Body of pancreas (tissue), 4 donors: ENCODE measurements at regions not wholly inside any gene's neighbourhood (a gene's known extent, or its start where the extent isn't known, plus 50 kb on each side); places are given as distances from the start of the nearest gene placed in this dataset.

ENCODE experiments used
- ATAC-seq: fragments of 150-250 bp; one replicate; pipeline ENCODE4 v1.9.1; 2016
- DNase-seq, 4 donors: peaks; one replicate each; pipeline ENCODE4 v3.0.0-alpha.2; 2019
- H3K27ac ChIP-seq, 4 donors: fragments of 200-600 bp; sonication (generic); 1 replicate in 3 of 4; 2 replicates in 1 of 4; pipeline versions ENCODE4 v1.5.1 to v1.6.1; 2016 to 2019; ENCODE audit warnings: mild to moderate bottlenecking in 1 of 4, mixed read lengths in 1 of 4, moderate library complexity in 1 of 4
- H3K27me3 ChIP-seq, 2 donors: fragments of 200-600 bp; sonication (generic); one replicate each; pipeline ENCODE4 v1.6.0; 2016; ENCODE audit warnings: mild to moderate bottlenecking in 1 of 2
- H3K36me3 ChIP-seq, 2 donors: fragments of 200-600 bp; sonication (generic); replicated peaks in 1 of 2; 2 replicates each; pipeline ENCODE4 v1.5.1; 2016; ENCODE audit warnings: low read depth in 2 of 2; ENCODE audit not compliant: insufficient read depth in 1 of 2
- H3K4me1 ChIP-seq: fragments of 200-600 bp; sonication (generic); one replicate; pipeline ENCODE4 v1.6.0; 2016
- H3K4me3 ChIP-seq, 2 donors: fragments of 200-600 bp; sonication (generic); 1 replicate in 1 of 2; 2 replicates in 1 of 2; pipeline ENCODE4 v1.5.1; 2016 to 2019
- H3K9me3 ChIP-seq, 3 donors: fragments of 200-600 bp; sonication (generic); 1 replicate in 2 of 3; 2 replicates in 1 of 3; pipeline ENCODE4 v1.5.1; 2016
- CTCF ChIP-seq, 7 experiments: fragments of 450-650 bp in 4 of 7; fragments of 200-600 bp in 3 of 7; sonication (generic) in 3 of 7; IDR thresholded peaks; one replicate each; pipeline ENCODE4 v1.5.1; 2016 to 2019; ENCODE audit warnings: antibody characterized with exemption in 7 of 7
- POLR2A ChIP-seq, 3 donors: fragments of 450-650 bp; IDR thresholded peaks; one replicate each; pipeline ENCODE4 v1.6.1; 2016; ENCODE audit warnings: antibody characterized with exemption in 3 of 3, mild to moderate bottlenecking in 2 of 3
- whole genome bisulfite sequencing, 2 donors: methylation state at CpG; one replicate each; pipeline ENCODE4 v1.1.5; 2017; 5-methylcytosine and 5-hydroxymethylcytosine counted together
- intact Hi-C: fragments of 100-400 bp; cut with DNase I; formaldehyde crosslinking; loops from one replicate; pipeline ENCODE4 v1.15.1; 2023

DNA sequence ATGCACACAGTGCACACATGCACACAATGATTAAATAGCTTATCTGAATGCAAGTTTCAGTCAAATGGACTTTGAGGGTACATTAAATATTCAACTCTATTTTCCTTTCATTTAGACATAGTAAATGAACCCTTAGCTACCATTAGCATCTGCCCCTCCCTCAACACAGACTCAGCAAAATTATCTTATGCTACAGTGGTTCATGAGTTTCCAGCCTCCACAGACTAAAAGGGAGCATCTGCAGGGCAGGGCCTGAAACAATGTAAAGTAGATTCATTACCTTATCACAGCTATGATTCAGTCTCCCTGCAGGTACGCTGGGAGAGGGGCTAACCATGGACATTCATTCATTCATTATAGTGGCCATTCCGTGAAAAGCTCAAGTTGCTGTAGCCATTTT is 329.1 kb downstream of the VGLL3 start:
- intact Hi-C loops, result no loop called here
- 48 to 54% methylated on average over 2 of the region's 2 CpGs for WGBS, 2 donors
- H3K4me1 ChIP-seq, result no peaks in the 10 kb centered on the region
- H3K27ac ChIP-seq, result no peak overlapping the region
- no peak overlapping the region for H3K4me3 ChIP-seq
- no peaks in the 10 kb centered on the region for H3K36me3 ChIP-seq
- ATAC-seq (no peak), DNase-seq (no peak)
- TF ChIP-seq CTCF (IDR thresholded peaks at IDR 0.05) (no peak), POLR2A (IDR thresholded peaks at IDR 0.05) (no peak)
- no peaks in the 10 kb centered on the region for H3K9me3 ChIP-seq
- H3K27me3 ChIP-seq, result no peaks in the 10 kb centered on the region

GRCh38 chr3:86658876-86659275 is 332.1 kb downstream of the VGLL3 start:
- whole genome bisulfite sequencing, 2 donors, result 13 to 35% methylated on average over 1 of the region's 1 CpG
- no peak overlapping the region for H3K27ac ChIP-seq
- intact Hi-C loops, result no loop called here

GRCh38 chr3:86654806-86655460 is 336.0 kb downstream of the VGLL3 start:
- intact Hi-C loops, result no loop called here
- H3K4me3 ChIP-seq, result no peak overlapping the region
- H3K27ac ChIP-seq, result no peak overlapping the region
- DNase-seq (no peak), ATAC-seq (no peak)
- no peaks in the 10 kb centered on the region for H3K4me1 ChIP-seq
- no peaks in the 10 kb centered on the region for H3K27me3 ChIP-seq
- TF ChIP-seq CTCF (IDR thresholded peaks at IDR 0.05) (no peak), POLR2A (IDR thresholded peaks at IDR 0.05) (no peak)
- H3K36me3 ChIP-seq, result no peaks in the 10 kb centered on the region
- 74 to 75% methylated on average over 6 of the region's 6 CpGs for WGBS, 2 donors
- no peaks in the 10 kb centered on the region for H3K9me3 ChIP-seq

More at GRCh38 chr3:86658876-86659275, 332.1 kb downstream of the VGLL3 start:
- H3K36me3 ChIP-seq, result no peaks in the 10 kb centered on the region
- no peaks in the 10 kb centered on the region for H3K9me3 ChIP-seq
- H3K27me3 ChIP-seq, result no peaks in the 10 kb centered on the region
- no peak for TF ChIP-seq CTCF (IDR thresholded peaks at IDR 0.05)
- TF ChIP-seq POLR2A (IDR thresholded peaks at IDR 0.05), result no peak
- H3K4me3 ChIP-seq, result no peak overlapping the region
- DNase-seq, result no peak
- ATAC-seq, result no peak
- no peaks in the 10 kb centered on the region for H3K4me1 ChIP-seq

GRCh38 chr3:86653661-86654205 is 337.2 kb downstream of the VGLL3 start:
- intact Hi-C loops, result no loop called here
- TF ChIP-seq POLR2A (IDR thresholded peaks at IDR 0.05) (no peak), CTCF (IDR thresholded peaks at IDR 0.05) (no peak)
- DNase-seq, result no peak
- Histone ChIP-seq H3K9me3 (no peaks in the 10 kb centered on the region), H3K27me3 (no peaks in the 10 kb centered on the region), H3K4me1 (no peaks in the 10 kb centered on the region), H3K36me3 (no peaks in the 10 kb centered on the region), H3K4me3 (no peak overlapping the region), H3K27ac (no peak overlapping the region)
- 19 to 22% methylated on average over 6 of the region's 6 CpGs for WGBS, 2 donors
- no peak for ATAC-seq

DNA sequence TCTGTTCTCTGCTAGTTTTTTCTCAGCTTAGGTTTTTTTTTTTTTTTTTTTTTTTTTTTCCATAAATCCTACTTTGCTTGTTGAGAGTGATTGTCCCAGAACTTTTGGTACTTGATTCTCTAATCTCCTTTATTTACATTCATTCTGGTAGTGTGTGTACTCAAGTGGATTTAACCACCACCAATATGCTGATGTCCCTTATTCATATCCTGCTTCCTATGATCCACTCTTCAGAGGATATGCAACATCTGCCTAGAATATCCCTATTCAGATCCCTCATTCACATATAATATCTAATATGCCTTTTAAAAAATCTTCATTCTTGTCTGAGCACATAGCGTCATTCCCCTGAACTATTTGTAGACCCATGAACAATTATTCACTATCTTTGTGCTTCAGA is 342.9 kb downstream of the VGLL3 start:
- Histone ChIP-seq H3K4me3 (no peak overlapping the region), H3K9me3 (no peaks in the 10 kb centered on the region), H3K4me1 (no peaks in the 10 kb centered on the region), H3K27ac (no peak overlapping the region), H3K27me3 (no peaks in the 10 kb centered on the region), H3K36me3 (no peaks in the 10 kb centered on the region)
- intact Hi-C loops, result no loop called here
- TF ChIP-seq POLR2A (IDR thresholded peaks at IDR 0.05), result no peak
- no peak for TF ChIP-seq CTCF (IDR thresholded peaks at IDR 0.05)
- DNase-seq (no peak), ATAC-seq (no peak)
- 80 to 81% methylated on average over 1 of the region's 1 CpG for WGBS, 2 donors
